Stimulated activated CD8-positive, alpha-beta memory T cell treated with anti-CD3 and anti-CD28 coated beads, Interleukin-4, amount 100 ng/mL, for 1 hour (primary cell): ENCODE measurements at regions not wholly inside any gene's neighbourhood (a gene's known extent, or its start where the extent isn't known, plus 50 kb on each side); places are given as distances from the start of the nearest gene placed in this dataset.

Experiments used
- DNase-seq, 2 donors: peaks; one replicate each; pipeline ENCODE4 v3.0.0-alpha.2; 2020; ENCODE audit warnings: low read depth in 2 of 2, low spot score in 1 of 2

DNA sequence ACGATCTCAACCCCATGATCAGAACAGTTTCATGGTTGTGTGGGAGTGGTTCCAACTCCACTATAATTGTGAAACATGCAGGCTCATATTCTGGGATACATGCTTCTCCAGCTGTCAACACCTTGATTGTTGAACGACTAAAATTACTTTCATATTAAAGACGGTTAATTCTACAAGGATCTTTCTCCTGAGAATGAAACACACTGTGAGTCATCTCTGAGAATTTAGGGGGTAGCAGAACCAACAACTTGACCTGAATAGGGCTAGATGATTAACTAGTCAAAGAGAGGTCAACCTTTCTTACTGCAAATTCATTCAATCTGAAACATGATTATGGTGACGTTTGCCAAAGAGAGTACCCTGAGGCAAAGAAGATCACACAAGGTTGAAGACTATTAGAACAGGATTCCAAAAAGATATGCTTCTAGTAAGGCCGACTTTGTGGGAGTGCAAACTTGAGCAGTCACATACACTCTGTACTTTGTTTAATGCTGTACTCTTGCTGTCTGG lies 175.2 kb upstream of the CITED2 start:
- DNase-seq = no peak

DNA sequence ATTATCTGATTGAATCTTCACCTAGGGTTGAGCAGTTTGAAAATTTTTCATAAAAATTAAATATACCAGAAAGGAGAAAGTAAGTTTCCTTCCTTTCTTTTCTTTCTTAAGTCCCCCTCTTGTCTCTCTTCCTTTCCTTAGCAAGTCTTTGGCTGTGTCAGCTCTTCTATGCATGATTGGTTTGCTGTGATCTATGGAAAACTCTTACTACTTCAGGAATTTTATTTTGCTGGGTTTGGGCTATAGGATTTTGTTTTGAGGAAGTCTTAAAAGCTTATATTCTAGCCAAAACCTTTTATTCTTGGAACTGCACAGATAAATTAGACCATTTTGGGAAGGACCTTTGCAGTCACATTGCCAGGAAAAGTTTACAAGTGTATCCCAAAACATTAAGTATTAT lies 173.4 kb upstream of the CITED2 start:
- no peak for DNase-seq

DNA sequence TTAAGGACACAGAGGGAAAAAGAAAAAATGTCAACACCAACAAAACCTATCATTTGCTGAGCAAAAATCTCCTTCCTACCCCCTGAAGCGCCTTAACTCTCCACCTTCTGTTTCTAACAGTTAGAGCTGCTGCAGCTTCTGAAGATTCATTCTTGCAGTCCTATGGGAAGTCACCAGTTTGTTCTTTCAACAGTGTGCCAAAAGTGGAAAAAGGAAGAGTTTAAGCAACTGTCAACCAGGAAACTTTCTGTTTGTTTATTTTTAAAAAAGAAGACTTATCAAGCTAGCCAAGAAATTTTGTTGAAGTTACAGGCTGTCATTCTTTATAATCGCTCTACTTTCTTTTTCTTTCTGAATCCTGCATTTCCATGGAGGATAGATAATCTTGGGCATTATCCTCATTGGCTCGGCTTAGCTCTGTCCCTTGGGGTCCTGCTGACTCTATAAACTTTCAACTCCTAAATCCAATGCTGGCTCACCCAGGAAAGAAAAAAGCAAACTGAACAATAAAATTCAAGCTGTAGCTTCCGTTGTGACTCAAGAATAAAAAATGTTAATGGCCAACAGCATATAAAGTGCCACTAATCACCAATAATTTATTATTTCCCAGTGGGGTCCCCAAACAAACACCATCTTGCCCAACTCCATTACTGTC lies 172.8 kb upstream of the CITED2 start:
- DNase-seq = no peak

DNA sequence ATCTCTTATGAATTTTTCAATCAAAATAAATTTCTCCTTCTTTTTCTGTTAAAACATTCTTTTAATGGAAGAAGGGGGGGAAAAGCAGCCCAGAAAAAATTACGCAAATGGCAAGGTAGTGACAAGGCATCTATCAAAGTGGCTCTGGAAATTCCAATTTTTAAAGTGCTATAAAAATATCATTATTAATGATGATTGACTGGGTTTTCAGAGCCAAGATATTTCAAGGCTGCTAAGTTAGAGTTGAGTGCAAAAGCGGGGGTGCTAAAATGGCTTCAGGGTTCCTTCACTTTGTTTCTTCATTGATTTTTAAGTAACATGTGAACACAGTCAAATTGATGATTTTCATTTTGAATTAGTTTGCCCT lies 171.6 kb upstream of the CITED2 start:
- DNase-seq = no peak

DNA sequence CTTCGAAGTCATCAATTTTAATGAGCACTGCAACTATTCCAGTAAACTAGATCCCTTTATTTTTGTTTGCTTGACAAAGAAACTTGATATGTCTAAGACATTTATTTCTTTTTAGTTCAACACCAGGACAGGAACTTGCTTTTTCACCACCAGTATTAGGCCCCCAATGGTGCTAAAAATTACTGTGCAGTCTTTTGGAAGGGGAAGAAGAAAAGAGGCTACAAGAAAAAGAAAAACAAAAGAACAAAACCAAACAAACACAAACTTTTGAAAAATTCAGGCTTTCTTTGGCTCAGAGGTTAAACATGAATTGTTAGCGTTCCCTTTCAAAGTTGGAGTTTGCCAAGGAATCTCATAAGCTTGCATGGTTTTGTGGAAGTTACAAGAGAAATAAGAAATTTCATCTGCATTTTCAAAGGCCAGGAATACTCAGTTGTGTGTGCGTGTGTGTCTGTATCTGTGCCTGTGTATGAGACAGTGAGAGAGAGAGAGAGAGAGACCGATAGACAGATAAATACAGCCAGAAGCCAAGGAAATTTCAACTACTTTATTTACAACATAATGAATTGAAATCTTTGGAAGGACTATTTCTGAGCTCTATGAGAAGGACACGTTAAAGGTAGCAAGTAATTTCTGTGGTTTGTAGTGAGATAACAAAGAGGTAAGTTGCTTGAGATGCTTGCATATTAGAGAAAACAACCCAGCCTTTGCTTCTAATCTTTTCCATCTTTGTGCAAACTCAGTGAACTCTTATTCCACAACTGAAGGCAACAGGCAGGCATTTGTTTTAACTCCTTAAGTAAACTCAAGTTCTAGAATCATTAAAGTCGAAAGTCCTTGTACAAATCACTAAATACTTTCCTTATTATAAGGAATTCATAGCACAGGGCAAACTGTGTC lies 171.0 kb upstream of the CITED2 start:
- DNase-seq = no peak

DNA sequence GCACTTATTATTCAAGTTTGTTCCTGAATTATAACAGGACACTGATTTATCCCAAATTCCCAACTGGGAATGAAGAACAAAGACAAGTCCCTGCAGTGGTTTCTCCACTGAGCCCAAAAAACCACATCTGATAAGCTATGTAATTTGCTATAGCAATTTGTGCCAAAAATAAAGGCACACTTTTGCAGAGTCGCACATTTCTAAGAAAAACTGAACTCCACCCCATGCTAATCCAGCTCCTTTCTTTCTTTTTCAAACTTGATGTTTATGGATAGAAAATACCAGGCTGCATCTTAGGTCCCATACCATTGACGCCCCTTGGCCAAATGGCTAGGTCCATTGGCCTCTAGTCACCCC lies 170.2 kb upstream of the CITED2 start:
- DNase-seq = no peak

DNA sequence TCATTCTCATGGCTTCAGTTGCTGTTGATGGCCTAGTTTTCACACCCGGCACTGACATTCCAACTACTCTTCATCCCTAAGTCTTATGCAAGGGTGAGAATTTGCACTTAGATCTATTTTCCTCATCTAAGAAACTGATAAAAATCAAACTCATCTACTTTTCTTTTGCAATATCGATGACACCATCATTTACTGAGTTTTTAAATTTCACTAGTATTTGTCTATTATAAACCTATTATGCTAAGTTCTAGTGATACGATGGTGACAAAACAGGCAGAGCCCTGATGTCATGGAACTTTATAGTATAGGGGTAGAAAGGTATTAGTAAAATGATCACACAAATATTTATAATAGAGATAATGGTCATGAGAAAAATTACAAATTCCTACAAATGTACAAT lies 167.9 kb upstream of the CITED2 start:
- DNase-seq = no peak

DNA sequence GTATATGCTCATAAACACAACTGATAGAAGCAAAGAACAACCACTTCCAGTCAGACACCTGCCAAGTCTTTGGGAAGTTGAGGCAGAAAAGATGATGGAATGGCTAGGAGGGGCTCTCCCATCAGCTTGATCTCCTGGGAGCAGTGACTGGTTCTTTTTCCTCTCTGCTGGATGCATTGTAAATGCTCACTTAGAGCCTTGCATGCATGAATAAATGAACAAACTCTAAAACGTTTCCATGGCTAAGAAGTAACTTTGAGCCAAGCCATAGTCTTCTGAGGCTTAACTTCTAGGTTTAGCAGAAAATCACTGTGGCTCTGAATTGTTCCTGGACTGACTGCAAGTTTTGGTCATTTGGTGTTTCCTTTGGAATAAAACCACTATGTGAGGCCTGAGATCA lies 166.4 kb upstream of the CITED2 start:
- DNase-seq = no peak

DNA sequence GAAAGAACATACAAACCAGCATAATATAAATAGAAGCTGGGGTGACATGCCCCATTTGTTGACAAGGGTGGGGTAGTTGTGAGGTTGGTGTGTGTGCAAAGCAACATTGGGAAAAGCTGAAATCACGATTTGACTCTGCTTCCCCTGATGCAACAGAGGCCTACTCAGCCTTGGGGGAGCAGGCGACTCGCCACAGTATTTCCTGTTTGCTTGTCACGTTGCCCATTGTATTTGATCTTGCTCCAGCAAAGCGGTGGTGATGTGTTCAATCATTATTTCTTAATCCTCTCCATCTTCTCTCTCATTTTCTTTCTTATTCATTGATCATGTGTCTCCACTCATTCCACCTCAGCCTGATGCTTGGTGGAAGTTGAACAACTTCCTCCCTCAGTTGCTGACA lies 165.8 kb upstream of the CITED2 start:
- peak in 1 of 2 donors; percentile 11 for DNase-seq

DNA sequence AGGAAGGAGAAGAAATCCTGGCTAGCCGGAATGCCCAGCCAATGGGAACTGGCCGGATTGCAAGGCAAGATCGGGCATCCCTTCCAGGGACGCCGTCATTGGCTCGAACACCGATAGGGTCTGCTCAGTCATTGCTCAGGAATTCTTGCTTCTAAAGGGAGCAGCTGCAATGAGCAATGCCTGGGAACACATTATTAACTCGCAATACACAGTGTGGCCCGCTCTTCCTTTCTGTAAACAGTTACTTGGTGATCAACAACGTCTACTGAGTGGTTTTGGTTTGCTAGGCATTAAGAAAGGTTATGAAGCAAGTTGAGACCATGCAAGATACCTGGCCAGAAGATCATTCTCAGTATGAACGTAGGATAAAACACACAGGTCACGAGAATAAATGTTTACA lies 165.4 kb upstream of the CITED2 start:
- DNase-seq = no peak

DNA sequence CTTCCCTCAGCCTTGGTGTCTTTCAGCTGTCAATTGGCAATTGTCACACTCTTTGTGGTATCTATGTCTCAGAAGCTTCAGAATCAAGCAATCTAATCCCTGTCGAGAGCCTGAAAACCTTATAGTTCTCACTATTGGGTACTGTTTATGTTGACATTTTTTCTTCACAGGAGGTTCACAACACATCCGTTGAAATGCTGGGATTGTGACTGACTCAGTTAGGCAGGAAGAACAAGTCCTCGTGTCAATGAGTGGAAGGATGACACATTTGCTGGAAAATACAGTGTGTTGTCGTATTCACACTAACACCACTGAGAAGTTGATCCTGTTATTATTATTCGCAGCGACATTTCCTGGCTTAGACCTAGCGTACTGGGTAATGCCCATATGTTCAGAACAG lies 163.9 kb upstream of the CITED2 start:
- DNase-seq = no peak

DNA sequence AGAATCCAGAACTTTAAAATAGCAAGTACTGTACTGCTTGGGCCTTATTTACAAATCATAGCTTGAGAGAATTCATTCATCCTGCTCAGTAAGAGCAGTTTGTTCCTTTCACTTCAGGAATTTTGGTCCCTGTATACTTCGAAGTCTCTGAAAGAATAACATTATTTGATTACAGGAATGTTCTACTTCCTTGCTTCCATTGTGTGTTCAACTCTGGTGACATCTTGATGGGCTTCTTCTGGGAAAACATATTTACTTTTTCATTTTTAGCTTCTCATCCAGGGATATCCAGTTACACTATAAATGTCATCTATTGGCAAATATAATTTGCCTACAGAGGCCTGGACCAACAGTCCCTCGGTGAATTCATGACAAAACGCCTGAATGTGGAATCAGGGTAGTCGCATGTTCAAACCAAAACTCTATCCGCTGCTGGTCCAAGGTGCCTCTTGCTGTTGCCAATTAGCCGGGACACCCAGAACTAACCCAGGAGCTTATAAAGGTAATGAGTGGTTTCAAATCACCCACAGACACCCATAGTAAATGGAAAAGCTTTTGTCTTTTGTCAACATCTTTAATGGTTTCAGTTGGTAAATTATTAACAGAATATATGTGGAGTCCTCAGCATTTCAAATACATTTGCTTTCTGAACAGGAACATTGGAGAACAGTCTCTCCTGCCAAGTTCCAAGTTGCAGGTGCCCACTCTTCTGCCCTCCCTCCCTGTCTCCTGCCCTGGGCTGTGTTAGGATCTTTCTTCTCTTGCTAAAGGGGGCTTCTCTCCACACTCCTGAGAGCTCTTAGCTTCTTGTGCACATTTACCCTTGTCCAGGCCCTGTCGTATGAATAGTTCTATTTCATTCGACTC lies 162.5 kb upstream of the CITED2 start:
- no peak for DNase-seq

DNA sequence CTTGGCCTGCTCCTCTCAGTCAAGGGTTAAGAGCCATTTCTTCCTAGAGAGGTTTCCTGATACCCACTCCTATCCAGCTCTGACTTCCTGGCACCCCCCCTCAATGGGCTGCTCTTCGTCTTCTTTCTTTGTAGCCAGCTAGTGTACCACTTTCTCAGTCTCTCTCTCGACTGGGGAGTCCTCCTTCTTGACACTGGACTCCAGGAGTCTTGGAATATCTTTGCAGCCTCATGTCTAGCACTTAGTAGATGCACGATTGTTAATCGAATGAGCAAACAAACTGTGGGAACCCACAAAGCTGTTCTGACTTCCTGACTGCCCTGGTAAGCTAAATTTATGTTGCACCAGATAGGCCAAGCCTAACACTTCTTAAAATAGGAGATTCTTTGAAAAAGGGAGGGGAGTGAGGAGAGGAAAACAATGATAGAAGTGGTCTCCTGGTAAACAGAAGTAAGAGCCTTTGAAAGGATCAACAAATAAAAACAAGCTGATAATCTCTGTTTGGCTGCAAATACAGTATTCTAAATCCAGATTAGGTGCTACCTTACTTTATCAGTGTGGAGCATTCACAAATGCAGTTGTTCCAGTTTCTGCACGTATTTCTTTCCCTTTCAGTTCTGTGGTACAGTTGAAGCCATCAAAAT lies 160.1 kb upstream of the CITED2 start:
- no peak for DNase-seq

DNA sequence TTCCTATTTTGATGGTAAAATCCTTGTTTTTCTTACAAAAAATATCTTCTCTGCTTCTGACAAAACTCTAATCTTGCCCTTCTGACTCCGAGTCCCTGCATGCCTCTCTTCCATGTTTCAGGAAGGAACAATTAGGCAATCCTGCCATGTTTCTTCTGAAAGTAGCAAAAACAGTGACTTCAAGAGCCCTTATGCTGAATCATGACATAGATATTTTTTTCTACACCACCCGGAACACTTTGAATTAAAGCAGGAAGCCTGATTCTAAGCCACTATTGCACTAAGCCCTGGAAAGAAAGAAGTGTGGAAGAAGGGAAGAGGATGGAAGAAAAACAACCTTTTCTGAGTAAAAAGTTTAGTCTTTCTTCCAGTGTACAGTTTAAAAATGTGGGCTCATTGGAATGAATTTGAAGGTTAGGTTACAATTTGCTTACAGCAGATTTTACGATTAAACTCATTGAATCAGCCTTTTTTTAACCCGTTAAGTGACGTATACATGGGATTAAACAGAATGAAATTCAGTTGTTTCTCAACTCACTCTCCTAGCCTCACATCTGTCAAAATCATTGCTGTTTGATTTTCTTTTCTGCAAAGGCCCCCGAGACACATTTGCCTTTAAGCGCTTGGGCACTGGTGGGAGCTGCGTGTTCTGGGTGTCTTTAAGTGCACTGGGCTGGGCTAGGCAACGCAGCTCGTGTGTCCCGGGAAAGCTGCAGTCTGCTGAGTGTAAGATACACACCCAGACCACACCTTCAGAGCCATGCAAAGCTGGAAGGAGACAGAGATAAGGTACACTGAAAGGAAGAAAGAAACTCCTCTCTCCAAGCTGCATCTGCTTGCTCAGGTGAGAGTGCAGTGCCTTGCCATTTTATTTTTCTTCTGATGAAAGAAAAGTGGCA lies 159.4 kb upstream of the CITED2 start:
- no peak for DNase-seq

DNA sequence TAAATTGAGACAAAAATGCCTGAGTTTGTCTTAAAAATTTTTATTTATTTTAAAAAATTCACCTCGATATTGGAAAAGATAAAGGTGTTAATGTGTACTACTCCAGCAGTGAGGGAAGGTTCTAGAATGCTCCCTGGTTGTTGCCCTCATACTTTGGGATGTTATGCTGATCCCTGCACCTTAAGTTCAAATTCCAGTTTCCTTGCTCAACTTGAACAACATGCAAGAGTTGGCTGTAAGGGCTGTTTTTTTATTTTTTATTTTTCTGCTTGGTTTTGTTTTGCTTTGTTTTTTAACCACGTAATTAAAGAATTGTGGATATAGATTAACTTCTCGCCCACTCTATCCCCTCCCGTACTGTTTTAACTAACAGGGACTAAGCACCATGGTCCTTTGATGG lies 158.7 kb upstream of the CITED2 start:
- DNase-seq = no peak

DNA sequence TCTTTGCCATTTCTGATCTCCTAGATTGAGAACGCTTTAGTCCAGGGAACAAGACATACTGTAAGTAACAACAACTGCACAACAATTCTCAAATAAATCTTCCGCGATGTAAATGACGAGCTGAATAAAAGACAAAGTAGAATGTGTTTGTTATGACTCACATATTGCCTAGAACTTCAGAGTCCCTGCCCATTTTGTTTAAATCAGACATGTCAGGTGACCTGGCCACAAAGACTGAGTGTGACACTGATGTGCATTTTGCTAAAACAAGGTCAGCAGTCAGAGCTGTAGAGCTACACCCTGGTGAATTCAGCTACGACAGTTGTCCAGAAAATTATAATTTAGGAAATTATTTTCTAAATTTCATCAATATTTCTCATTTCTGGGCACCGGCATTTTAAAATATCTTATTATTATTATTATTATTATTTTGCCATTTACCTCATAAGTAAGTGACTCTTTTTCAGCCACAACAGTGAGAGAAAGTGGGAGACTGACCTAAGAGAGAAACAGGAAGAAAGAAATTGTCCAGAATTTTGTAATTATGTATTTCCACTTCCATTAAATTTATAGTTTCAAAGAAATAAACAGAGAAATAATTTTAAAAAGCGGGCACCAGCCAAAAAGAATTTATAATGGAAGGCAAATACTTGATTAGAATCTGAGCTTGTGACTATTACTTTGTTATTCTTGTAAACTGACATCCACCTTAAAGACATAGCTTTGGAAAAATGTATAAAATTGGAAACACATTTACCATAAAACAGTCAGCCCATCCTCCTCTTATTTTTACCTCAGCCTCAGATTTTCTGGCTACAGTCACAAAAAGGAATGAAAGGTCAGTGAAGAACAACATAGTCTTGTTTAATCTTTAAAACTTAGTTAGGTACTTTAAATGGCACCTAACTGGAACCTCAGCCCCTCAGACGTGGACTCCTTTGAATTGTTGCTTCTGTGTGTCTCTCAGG lies 157.0 kb upstream of the CITED2 start:
- DNase-seq = peak in 1 of 2 donors; percentile 11

DNA sequence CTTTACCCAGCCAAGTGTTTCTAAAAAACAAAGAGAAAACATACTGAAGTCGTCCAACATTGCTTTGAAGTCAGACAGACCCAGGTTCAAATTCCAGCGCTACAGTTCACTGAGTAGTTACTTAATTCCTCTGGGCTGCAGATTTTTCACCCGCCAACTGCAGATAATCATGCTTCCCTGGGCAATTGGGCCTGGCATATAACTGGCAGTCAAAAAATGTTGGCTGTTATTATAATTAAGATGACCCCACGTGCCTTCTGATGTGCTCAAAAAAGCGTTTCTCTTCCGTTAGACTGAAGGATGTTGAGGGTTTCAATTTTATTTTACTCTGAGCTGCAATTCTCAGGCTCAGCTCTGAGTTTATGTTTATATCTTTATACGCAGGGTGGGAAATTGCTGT lies 156.1 kb upstream of the CITED2 start:
- DNase-seq = no peak

DNA sequence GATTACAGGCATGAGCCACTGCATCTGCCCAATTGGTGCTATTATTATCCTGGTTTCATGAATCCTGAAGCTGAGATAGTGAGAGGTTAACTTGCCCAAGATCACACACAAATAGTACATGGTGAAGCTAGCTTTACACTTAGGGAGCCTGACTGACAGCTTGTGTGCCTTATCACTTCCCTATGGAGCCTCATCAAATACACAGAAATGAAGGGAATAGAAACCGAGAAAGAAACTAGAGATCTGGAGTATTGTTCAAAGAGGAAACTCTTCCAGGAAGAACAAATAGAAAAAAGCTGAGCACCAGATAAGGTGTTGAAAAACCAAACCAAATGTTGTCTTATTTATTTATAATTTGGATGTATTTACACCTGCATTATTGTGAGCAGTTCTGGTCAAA lies 155.0 kb upstream of the CITED2 start:
- DNase-seq = no peak

DNA sequence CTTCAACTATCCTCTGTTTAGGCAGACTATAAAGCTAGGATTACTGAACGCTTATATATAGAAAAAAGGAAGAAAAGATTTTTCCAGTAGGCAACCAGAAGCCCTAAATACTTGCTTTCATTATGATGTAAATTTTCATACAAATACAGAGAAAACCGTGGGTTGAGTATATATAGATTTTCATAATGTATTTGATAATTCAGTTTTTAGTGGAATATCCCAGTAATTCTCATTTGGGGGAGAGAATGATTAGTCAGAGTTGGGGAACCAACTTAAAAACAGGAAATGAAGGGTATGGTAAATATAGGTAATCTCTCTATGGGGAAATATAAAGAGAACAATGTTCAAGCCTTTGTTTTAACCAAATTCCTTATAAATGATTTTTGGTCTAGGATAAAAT lies 154.0 kb upstream of the CITED2 start:
- no peak for DNase-seq
